GM18505 (cell line): ENCODE measurements at regions not wholly inside any gene's neighbourhood (a gene's known extent, or its start where the extent isn't known, plus 50 kb on each side); places are given as distances from the start of the nearest gene placed in this dataset.

ENCODE experiments used
- ATAC-seq: cut with Tn5 transposase; IDR thresholded peaks from one replicate; pipeline ENCODE4 v1.9.1; 2021; ENCODE audit not compliant: unreplicated experiment
- POLR2A ChIP-seq: IDR thresholded peaks from 4 replicates; pipeline ENCODE4 v1.6.1; 2011; ENCODE audit warnings: borderline replicate concordance; ENCODE audit not compliant: insufficient read depth, insufficient read length; ENCODE audit errors: extremely low read depth

- no peak for ATAC-seq
Observed at GRCh38 chr6:5871296-5871695, 135.4 kb downstream of the NRN1 start.

GRCh38 chr6:5869676-5870075 is 137.0 kb downstream of the NRN1 start:
- ATAC-seq, result no peak

More at GRCh38 chr6:5871296-5871695, 135.4 kb downstream of the NRN1 start:
- TF ChIP-seq POLR2A, result no peak

GRCh38 chr6:5869261-5869660 is 137.5 kb downstream of the NRN1 start:
- no peak for TF ChIP-seq POLR2A
- no peak for ATAC-seq

More at GRCh38 chr6:5869676-5870075, 137.0 kb downstream of the NRN1 start:
- TF ChIP-seq POLR2A, result no peak

GRCh38 chr6:5866547-5867051 is 140.1 kb downstream of the NRN1 start:
- TF ChIP-seq POLR2A, result no peak
- no peak for ATAC-seq

GRCh38 chr6:5865506-5866031 is 141.2 kb downstream of the NRN1 start:
- TF ChIP-seq POLR2A, result no peak
- no peak for ATAC-seq

GRCh38 chr6:5860849-5861248 is 145.9 kb downstream of the NRN1 start:
- no peak for ATAC-seq

GRCh38 chr6:5855787-5856470 is 150.8 kb downstream of the NRN1 start:
- TF ChIP-seq POLR2A, result no peak
- ATAC-seq, result no peak

More at GRCh38 chr6:5860849-5861248, 145.9 kb downstream of the NRN1 start:
- TF ChIP-seq POLR2A, result no peak

- ATAC-seq, result no peak
- TF ChIP-seq POLR2A, result no peak
Observed at GRCh38 chr6:5854899-5855298, 151.8 kb downstream of the NRN1 start.

- peak; percentile 91 for ATAC-seq
- peak; percentile 41 for TF ChIP-seq POLR2A
Observed at GRCh38 chr6:5851261-5851757, 155.4 kb downstream of the NRN1 start.

GRCh38 chr6:5850848-5851255 is 155.9 kb downstream of the NRN1 start:
- no peak for TF ChIP-seq POLR2A
- ATAC-seq, result peak; percentile 39

GRCh38 chr6:5846889-5847288 is 159.8 kb downstream of the NRN1 start:
- TF ChIP-seq POLR2A, result no peak
- ATAC-seq, result no peak

GRCh38 chr6:5846335-5846734 is 160.4 kb downstream of the NRN1 start:
- no peak for ATAC-seq
- TF ChIP-seq POLR2A, result no peak

GRCh38 chr6:5843078-5843477 is 163.6 kb downstream of the NRN1 start:
- no peak for TF ChIP-seq POLR2A
- no peak for ATAC-seq
